GM12891 (cell line): ENCODE measurements at regions not wholly inside any gene's neighbourhood (a gene's known extent, or its start where the extent isn't known, plus 50 kb on each side); places are given as distances from the start of the nearest gene placed in this dataset.

Source experiments
- DNase-seq: peaks from one replicate; pipeline ENCODE4 v3.0.0; 2011; ENCODE audit warnings: low spot score; ENCODE audit not compliant: insufficient read length
- FAIRE-seq: peaks from 2 replicates; lab custom pipeline; 2011; peaks lifted over from hg19 to GRCh38; lab: Jason Lieb, UNC
- PAX5 ChIP-seq: IDR thresholded peaks from 2 replicates; pipeline ENCODE4 v1.6.1; 2011; ENCODE audit warnings: low read length, moderate library complexity, mild to moderate bottlenecking; ENCODE audit not compliant: insufficient read depth, severe bottlenecking
- POLR2A ChIP-seq: IDR thresholded peaks from 2 replicates; pipeline ENCODE4 v1.6.1; 2011; ENCODE audit warnings: low read depth, low read length, control low read depth
- POLR2AphosphoS5 ChIP-seq: IDR thresholded peaks from 2 replicates; pipeline ENCODE4 v1.6.1; 2011; ENCODE audit warnings: low read depth, low read length, control low read depth
- POU2F2 ChIP-seq: IDR thresholded peaks from 2 replicates; pipeline ENCODE4 v1.6.1; 2011; ENCODE audit warnings: low read depth, mild to moderate bottlenecking, control low read depth, low read length, moderate library complexity
- SPI1 ChIP-seq: IDR thresholded peaks from 2 replicates; pipeline ENCODE4 v1.6.1; 2011; ENCODE audit warnings: low read depth, low read length, control low read depth
- TAF1 ChIP-seq: IDR thresholded peaks from 2 replicates; pipeline ENCODE4 v1.6.1; 2011; ENCODE audit warnings: low read depth, low read length, control low read depth

DNA sequence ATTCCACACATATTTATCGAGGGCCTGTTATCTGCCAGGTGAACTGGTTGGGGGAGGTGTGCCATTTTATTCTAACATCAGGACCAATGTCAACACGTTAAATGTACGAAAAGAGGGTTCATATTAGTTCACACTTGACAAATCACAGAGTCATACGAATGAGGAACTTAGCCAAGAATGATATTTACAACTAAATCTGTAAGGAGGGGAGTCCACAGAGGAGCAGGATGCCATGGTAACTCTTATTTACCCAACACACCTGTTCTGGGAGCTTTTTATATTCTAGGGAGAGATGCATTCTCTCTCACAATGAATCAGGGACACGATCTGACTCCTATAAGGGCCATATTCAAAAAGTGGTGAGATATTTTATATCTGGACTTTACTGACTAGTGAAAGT is 144.1 kb downstream of the CDC42EP3 start:
- FAIRE-seq (no peak), DNase-seq (no peak)
- no peak for TF ChIP-seq POLR2AphosphoS5
- TF ChIP-seq POU2F2 = no peak

DNA sequence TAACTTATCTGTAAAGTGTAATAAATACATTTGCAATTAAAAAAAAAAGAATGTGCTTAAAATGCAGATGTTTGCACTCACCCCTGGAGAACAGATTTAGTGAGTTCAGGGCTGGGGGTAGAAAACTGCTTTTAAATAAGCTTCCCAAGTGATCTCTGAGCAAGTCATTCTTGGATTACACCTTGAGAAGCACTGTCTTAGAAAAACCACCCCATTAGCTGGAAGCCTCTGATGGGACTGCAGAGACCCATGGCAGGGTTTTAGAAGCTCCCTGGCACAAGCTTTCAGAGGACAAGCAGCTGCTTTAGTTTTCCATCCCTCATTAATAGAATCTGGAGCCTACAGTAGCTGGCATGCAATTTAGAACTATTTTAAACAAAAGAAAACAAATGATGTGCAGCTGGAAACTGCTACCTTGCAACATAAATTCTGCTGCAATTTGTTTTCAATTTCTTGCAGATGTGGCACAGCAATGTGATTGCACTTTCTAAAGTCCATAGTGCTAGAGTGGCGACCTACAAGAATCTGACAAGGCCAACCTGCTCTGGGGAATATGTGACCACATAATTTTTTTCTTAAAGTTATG is 141.5 kb downstream of the CDC42EP3 start:
- DNase-seq (no peak), FAIRE-seq (no peak)
- TF ChIP-seq PAX5 (no peak), SPI1 (no peak), POLR2AphosphoS5 (no peak), TAF1 (no peak), POU2F2 (no peak), POLR2A (no peak)

- TF ChIP-seq POLR2A = no peak
- no peak for TF ChIP-seq POLR2AphosphoS5
- no peak for TF ChIP-seq PAX5
- no peak for FAIRE-seq
- DNase-seq = no peak
Observed at GRCh38 chr2:37532503-37532902, 138.9 kb downstream of the CDC42EP3 start.

- TF ChIP-seq POLR2AphosphoS5 = no peak
- no peak for TF ChIP-seq POU2F2
- TF ChIP-seq PAX5 = no peak
- no peak for TF ChIP-seq TAF1
- TF ChIP-seq POLR2A = no peak
- TF ChIP-seq SPI1 = no peak
- DNase-seq = no peak
- no peak for FAIRE-seq
Observed at GRCh38 chr2:37537316-37537715, 134.1 kb downstream of the CDC42EP3 start.

DNA sequence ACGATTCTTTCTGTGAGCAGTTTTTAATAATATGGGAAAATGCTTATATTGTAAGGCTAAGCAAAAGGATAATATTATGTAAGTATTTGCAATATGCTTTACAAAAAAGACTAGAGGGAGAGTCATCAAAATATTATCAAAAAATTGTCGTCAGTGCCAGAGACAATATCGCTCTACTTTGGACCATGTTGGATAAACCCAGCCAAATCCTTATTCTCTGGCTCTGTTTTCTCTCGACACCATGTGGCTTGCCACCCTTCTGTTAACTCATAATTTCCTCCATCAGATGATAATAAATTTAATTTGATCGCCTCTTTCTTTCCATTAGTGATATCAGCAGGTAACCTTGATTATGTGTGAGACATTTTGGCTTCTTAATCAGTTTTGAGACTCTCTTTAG is 129.9 kb downstream of the CDC42EP3 start:
- no peak for TF ChIP-seq POLR2AphosphoS5
- no peak for TF ChIP-seq POU2F2
- TF ChIP-seq POLR2A = no peak
- no peak for TF ChIP-seq PAX5
- no peak for TF ChIP-seq TAF1

GRCh38 chr2:37543999-37544557 is 127.4 kb downstream of the CDC42EP3 start:
- no peak for DNase-seq
- TF ChIP-seq POLR2A = no peak
- FAIRE-seq = peak; percentile 16

More for the DNA sequence above, 129.9 kb downstream of the CDC42EP3 start:
- DNase-seq (no peak), FAIRE-seq (no peak)

DNA sequence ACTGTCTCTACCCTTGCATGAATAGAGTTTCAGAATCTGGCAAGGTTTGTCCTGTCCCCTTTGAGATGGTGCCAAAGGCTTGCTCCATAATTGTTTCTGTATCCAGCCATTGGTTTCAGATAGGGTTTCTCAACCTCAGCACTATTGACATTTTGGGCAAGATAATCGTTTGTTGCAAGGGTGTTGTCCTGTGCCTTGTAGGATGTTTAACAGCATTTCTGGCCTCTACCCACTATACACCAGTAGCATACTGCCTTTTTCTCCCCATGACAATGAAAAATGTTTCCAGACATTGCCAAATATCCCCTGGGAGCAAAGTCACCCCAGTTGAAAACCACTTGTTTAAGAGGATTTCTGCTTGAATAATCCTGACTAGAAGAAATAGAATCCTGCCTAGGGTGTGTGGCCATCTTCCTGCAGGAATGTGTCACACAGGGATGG is 126.8 kb downstream of the CDC42EP3 start:
- DNase-seq = no peak
- TF ChIP-seq PAX5 (no peak), POLR2A (no peak), SPI1 (no peak), POLR2AphosphoS5 (no peak), POU2F2 (no peak), TAF1 (no peak)
- peak; percentile 59 for FAIRE-seq

GRCh38 chr2:37549598-37549997 is 121.8 kb downstream of the CDC42EP3 start:
- FAIRE-seq (peak; percentile 92), DNase-seq (no peak)
- TF ChIP-seq POU2F2 = no peak
- no peak for TF ChIP-seq TAF1
- TF ChIP-seq SPI1 = peak; percentile 55

- FAIRE-seq (no peak), DNase-seq (no peak)
- peak; percentile 84 for TF ChIP-seq SPI1
- TF ChIP-seq TAF1 = no peak
Observed at GRCh38 chr2:37550190-37550589, 121.3 kb downstream of the CDC42EP3 start.

- TF ChIP-seq POLR2A (no peak), PAX5 (no peak), POLR2AphosphoS5 (no peak), TAF1 (no peak), POU2F2 (no peak), SPI1 (no peak)
- no peak for FAIRE-seq
- DNase-seq = no peak
Observed at GRCh38 chr2:37551783-37552182, 119.7 kb downstream of the CDC42EP3 start.

DNA sequence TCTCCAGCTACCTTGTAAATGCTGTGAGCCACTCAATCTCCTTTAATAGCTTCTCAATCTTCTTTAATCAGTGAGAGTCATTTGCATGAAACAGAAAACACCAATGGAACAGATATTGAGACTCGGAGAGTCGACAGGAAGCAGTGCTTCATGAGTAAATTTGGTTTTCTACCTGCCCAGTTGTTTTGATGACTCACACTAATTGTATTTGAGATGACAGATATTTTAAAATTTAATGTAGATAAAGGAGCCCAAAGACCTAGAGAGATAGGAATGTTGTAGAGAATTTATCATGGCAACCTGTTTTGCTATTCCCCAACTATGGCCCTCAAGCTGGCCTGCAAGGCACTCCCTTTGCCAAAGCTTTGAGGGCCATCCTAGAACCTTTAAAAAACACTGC is 119.1 kb downstream of the CDC42EP3 start:
- TF ChIP-seq PAX5 (no peak), POLR2A (no peak), POLR2AphosphoS5 (no peak), POU2F2 (no peak), TAF1 (no peak), SPI1 (no peak)
- no peak for DNase-seq
- no peak for FAIRE-seq
